Gastrocnemius medialis (tissue), 4 donors: ENCODE measurements at regions not wholly inside any gene's neighbourhood (a gene's known extent, or its start where the extent isn't known, plus 50 kb on each side); places are given as distances from the start of the nearest gene placed in this dataset.

Source experiments
- ATAC-seq, 2 donors: fragments of 150-250 bp; one replicate each; pipeline ENCODE4 v1.9.1; 2016
- DNase-seq, 2 donors: peaks; one replicate each; pipeline ENCODE4 v3.0.0-alpha.2; 2019
- H3K27ac ChIP-seq, 4 donors: fragments of 200-600 bp; sonication (generic); 1 replicate in 1 of 4; 2 replicates in 3 of 4; pipeline ENCODE4 v1.5.1; 2016 to 2018; ENCODE audit warnings: mild to moderate bottlenecking in 2 of 4, moderate library complexity in 1 of 4
- H3K27me3 ChIP-seq, 3 donors: fragments of 200-600 bp; sonication (generic) in 2 of 3; 1 replicate in 1 of 3; 2 replicates in 2 of 3; pipeline versions ENCODE4 v1.5.1 to v1.6.0; 2016 to 2019; ENCODE audit warnings: mild to moderate bottlenecking in 1 of 3, moderate library complexity in 1 of 3
- H3K36me3 ChIP-seq, 2 donors: fragments of 200-600 bp; sonication (generic) in 1 of 2; one replicate each; pipeline ENCODE4 v1.5.1; 2017 to 2018
- H3K4me1 ChIP-seq, 2 donors: fragments of 200-600 bp; sonication (generic) in 1 of 2; one replicate each; pipeline ENCODE4 v1.5.1; 2016 to 2017; ENCODE audit warnings: mild to moderate bottlenecking in 2 of 2
- H3K4me3 ChIP-seq, 4 donors: fragments of 200-600 bp; sonication (generic) in 3 of 4; 1 replicate in 1 of 4; 2 replicates in 3 of 4; pipeline ENCODE4 v1.5.1; 2016 to 2019; ENCODE audit warnings: mild to moderate bottlenecking in 2 of 4
- H3K9me3 ChIP-seq, 3 donors: fragments of 200-600 bp; sonication (generic) in 2 of 3; 1 replicate in 1 of 3; 2 replicates in 2 of 3; pipeline ENCODE4 v1.5.1; 2016 to 2019
- POLR2A ChIP-seq, 2 donors: fragments of 450-650 bp; IDR thresholded peaks; one replicate each; pipeline ENCODE4 v1.6.1; 2017; ENCODE audit warnings: antibody characterized with exemption in 2 of 2, mild to moderate bottlenecking in 2 of 2, moderate library complexity in 2 of 2
- in situ Hi-C, 4 donors: fragments of 200-750 bp; cut with MboI; loops; one replicate each; pipeline versions ENCODE4 v1.15.0 to v1.8.0; 2017; ENCODE audit warnings: low sequenced_read_pairs in 4 of 4
- intact Hi-C: fragments of 100-400 bp; cut with DNase I; formaldehyde crosslinking; loops from one replicate; pipeline ENCODE4 v1.15.1; 2023; ENCODE audit warnings: low total_unique reads
- TF ChIP-seq, protein P1 (sequence below), 5 experiments: fragments of 450-650 bp in 3 of 5; fragments of 200-600 bp in 2 of 5; sonication (generic) in 2 of 5; IDR thresholded peaks in 4 of 5; conservative IDR thresholded peaks in 1 of 5; 1 replicate in 4 of 5; 2 replicates in 1 of 5; pipeline ENCODE4 v1.5.1; 2016 to 2019; ENCODE audit warnings: antibody characterized with exemption in 5 of 5, mild to moderate bottlenecking in 3 of 5, moderate library complexity in 3 of 5

DNA sequence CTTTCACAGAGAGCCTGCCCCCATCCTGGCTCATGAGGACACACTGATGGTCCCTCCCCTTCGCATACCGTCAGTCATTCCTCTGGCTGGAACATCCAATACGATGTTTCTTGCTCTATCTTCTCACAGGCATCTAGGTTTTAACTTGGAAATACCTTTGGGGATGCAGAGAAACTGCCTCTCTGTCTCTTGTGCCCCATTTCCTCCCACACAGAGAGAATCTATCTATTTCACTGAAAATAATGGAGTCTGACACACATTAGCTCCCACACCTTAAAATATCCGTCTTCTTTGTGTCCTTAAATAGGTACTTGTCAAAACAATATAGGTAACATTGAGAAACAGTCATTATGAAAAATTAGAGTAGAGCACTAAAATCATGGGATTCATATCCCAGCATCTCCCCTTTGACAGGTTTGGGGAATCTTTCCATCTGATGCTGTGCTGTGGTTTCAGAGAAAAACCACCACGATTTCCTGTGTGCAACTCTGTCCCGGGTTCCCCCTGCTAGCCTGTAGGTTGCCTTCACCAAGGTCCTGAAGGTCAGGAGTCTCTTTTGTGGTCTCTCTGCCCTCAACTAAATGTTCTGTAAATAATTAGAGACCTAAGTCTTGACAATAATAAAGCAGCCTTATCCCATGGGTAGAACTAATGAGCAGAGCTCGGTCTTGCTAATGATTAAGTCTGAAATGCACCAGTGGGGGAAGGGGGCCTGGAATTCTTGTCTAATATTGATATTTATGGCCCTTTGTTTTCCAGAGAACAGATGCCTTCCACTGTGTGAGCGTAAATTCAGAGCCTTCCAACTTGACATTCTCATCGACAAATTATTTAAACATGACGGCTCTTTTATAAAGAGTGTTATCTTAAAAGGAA, 371.0 kb downstream of the ICE1 start:
- Histone ChIP-seq H3K36me3 (no peaks in the 10 kb centered on the region), H3K9me3 (no peaks in the 10 kb centered on the region), H3K4me3 (no peak overlapping the region), H3K27ac (no peak overlapping the region), H3K4me1 (peaks cover 5 to 8% of the 10 kb centered on the region in 2 donors), H3K27me3 (no peaks in the 10 kb centered on the region)
- intact Hi-C loops (loop anchor here (10.0 kb wide), 1 partner anchor 781 kb away; no protein-coding TSS in a partner anchor), in situ Hi-C loops (no loop called here)
- TF ChIP-seq, protein P1, sequence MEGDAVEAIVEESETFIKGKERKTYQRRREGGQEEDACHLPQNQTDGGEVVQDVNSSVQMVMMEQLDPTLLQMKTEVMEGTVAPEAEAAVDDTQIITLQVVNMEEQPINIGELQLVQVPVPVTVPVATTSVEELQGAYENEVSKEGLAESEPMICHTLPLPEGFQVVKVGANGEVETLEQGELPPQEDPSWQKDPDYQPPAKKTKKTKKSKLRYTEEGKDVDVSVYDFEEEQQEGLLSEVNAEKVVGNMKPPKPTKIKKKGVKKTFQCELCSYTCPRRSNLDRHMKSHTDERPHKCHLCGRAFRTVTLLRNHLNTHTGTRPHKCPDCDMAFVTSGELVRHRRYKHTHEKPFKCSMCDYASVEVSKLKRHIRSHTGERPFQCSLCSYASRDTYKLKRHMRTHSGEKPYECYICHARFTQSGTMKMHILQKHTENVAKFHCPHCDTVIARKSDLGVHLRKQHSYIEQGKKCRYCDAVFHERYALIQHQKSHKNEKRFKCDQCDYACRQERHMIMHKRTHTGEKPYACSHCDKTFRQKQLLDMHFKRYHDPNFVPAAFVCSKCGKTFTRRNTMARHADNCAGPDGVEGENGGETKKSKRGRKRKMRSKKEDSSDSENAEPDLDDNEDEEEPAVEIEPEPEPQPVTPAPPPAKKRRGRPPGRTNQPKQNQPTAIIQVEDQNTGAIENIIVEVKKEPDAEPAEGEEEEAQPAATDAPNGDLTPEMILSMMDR (IDR thresholded peaks at IDR 0.05 in 4 of 5, conservative IDR thresholded peaks at IDR 0.05 in 1 of 5): no peak
- no peak for TF ChIP-seq POLR2A (IDR thresholded peaks at IDR 0.05)
- ATAC-seq: no peak
- DNase-seq: no peak

DNA sequence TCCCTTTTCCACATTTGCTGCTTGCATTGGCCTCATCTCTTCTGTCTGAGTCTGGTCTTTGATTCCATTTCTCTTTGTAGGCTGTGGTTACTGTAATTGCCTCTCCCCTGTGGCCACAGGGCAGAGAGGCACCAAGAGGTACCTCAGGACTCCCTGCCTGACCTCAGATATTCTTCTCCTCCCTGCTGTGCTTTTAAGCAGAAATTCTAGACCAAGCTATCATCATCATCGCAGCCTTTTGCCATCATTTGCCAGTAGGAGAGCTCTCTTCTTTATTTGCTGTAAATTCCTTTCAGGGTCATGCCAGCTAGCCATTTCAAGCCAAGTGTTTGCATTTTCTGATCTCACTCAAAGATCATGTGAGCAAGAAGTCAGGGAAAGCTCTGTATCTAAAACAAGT, 369.6 kb downstream of the ICE1 start:
- H3K27ac ChIP-seq: no peak overlapping the region
- no peak for TF ChIP-seq POLR2A (IDR thresholded peaks at IDR 0.05)
- peaks cover 5 to 8% of the 10 kb centered on the region in 2 donors for H3K4me1 ChIP-seq
- H3K27me3 ChIP-seq: no peaks in the 10 kb centered on the region
- H3K4me3 ChIP-seq: no peak overlapping the region
- H3K36me3 ChIP-seq: no peaks in the 10 kb centered on the region
- in situ Hi-C loops: no loop called here
- no peak for DNase-seq
- no peak for ATAC-seq
- no peaks in the 10 kb centered on the region for H3K9me3 ChIP-seq
- intact Hi-C loops: loop anchor here (10.0 kb wide), 1 partner anchor 783 kb away; no protein-coding TSS in a partner anchor

DNA sequence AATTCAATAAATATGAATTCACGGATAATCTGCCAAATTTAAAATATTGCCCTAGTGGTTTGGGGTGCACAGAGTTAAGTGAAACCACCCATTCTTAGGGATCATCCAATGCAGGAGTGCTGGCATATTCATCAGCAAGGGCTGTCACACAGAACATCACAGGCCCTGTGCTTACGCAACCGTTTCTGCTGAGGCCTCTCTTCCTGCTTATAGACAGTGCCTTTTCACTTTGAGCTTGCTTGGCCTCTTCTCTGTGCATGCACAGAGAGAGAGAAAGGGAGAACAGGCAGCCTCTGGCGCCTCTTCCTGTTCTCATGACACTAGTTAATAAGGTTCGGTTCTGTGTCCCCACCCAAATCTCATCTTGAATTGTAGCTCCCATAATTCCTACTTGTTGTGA, 366.3 kb downstream of the ICE1 start:
- H3K27me3 ChIP-seq: no peaks in the 10 kb centered on the region
- no peaks in the 10 kb centered on the region for H3K4me1 ChIP-seq
- intact Hi-C loops (no loop called here), in situ Hi-C loops (no loop called here)
- H3K27ac ChIP-seq: no peak overlapping the region
- DNase-seq (no peak), ATAC-seq (no peak)
- no peaks in the 10 kb centered on the region for H3K36me3 ChIP-seq
- no peak overlapping the region for H3K4me3 ChIP-seq
- H3K9me3 ChIP-seq: no peaks in the 10 kb centered on the region
- no peak for TF ChIP-seq POLR2A (IDR thresholded peaks at IDR 0.05)
- TF ChIP-seq, protein P1 (IDR thresholded peaks at IDR 0.05 in 4 of 5, conservative IDR thresholded peaks at IDR 0.05 in 1 of 5): no peak

DNA sequence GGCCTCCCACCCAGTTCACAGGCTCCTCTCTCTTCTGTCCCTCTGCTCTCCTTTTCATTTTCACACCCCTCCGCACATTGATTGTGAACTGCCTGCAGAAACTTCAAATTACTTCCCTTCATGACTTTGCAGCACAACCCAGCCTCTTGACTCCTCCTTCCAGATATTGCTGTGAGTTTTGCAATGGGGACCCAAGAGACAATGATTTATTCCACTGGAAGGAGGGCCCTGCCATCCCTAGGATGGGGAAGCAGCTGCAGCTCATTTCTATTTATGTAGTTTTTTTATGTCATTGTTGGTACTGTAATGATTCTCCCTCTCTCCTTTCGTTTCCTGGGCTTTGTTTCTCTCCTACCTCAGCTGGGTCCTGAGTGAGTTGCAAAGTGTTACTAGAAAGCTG, 364.9 kb downstream of the ICE1 start:
- no peak overlapping the region for H3K27ac ChIP-seq
- in situ Hi-C loops: no loop called here
- H3K4me3 ChIP-seq: no peak overlapping the region
- no peaks in the 10 kb centered on the region for H3K4me1 ChIP-seq
- H3K27me3 ChIP-seq: no peaks in the 10 kb centered on the region
- intact Hi-C loops: no loop called here
- H3K36me3 ChIP-seq: no peaks in the 10 kb centered on the region
- DNase-seq: no peak
- no peak for TF ChIP-seq POLR2A (IDR thresholded peaks at IDR 0.05)
- TF ChIP-seq, protein P1 (IDR thresholded peaks at IDR 0.05 in 4 of 5, conservative IDR thresholded peaks at IDR 0.05 in 1 of 5): no peak
- no peaks in the 10 kb centered on the region for H3K9me3 ChIP-seq
- no peak for ATAC-seq

DNA sequence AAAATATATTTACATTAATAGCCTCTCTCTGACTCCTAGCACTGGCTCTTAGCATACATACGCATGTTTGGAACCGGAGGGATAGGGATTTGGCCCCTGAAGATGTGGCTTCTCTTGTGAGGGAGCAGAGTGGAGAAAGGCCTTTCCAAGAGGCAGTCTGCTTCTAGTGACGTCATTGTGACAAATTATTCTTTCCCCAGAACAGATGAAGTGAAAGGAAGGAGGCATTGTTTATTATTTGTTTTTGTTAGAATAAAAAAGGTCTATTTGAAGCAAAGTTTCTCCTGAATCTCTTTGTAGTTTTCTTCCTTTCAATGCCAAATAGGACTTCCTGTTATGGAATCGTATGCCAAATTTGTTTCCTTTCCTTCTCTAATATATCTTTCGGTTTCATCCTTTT, 361.6 kb downstream of the ICE1 start:
- in situ Hi-C loops: no loop called here
- DNase-seq (no peak), ATAC-seq (no peak)
- H3K27ac ChIP-seq: peak overlapping the region in 1 of 4 donors; percentile 3
- TF ChIP-seq, protein P1 (IDR thresholded peaks at IDR 0.05 in 4 of 5, conservative IDR thresholded peaks at IDR 0.05 in 1 of 5): no peak
- no peak for TF ChIP-seq POLR2A (IDR thresholded peaks at IDR 0.05)
- no peak overlapping the region for H3K4me3 ChIP-seq
- H3K36me3 ChIP-seq: no peaks in the 10 kb centered on the region
- intact Hi-C loops: no loop called here
- no peaks in the 10 kb centered on the region for H3K27me3 ChIP-seq
- H3K9me3 ChIP-seq: no peaks in the 10 kb centered on the region
- no peaks in the 10 kb centered on the region for H3K4me1 ChIP-seq
